NCI-H2196 treated with DMSO at 0.1 percent for 48 hours (cell line): ENCODE measurements at regions not wholly inside any gene's neighbourhood (a gene's known extent, or its start where the extent isn't known, plus 50 kb on each side); places are given as distances from the start of the nearest gene placed in this dataset.

Experiments
- DNase-seq: peaks from one replicate; lab custom pipeline; 2025; ENCODE audit not compliant: unreplicated experiment; lab: John Stamatoyannopoulos, UW

- no peak for DNase-seq
Observed at GRCh38 chr2:16148632-16149348, 208.4 kb downstream of the MYCN start.

GRCh38 chr2:16142383-16143361, 202.3 kb downstream of the MYCN start:
- DNase-seq = no peak

GRCh38 chr2:16141641-16141921, 201.2 kb downstream of the MYCN start:
- no peak for DNase-seq

- no peak for DNase-seq
Observed at GRCh38 chr2:16140771-16141640, 200.7 kb downstream of the MYCN start.

GRCh38 chr2:16139663-16140615, 199.6 kb downstream of the MYCN start:
- no peak for DNase-seq

GRCh38 chr2:16138811-16139662, 198.7 kb downstream of the MYCN start:
- no peak for DNase-seq

- no peak for DNase-seq
Observed at GRCh38 chr2:16137080-16137755, 196.9 kb downstream of the MYCN start.

- DNase-seq = no peak
Observed at GRCh38 chr2:16136461-16137035, 196.2 kb downstream of the MYCN start.

- DNase-seq = no peak
Observed at GRCh38 chr2:16135913-16136310, 195.6 kb downstream of the MYCN start.

GRCh38 chr2:16135196-16135912, 195.0 kb downstream of the MYCN start:
- DNase-seq = no peak

DNA sequence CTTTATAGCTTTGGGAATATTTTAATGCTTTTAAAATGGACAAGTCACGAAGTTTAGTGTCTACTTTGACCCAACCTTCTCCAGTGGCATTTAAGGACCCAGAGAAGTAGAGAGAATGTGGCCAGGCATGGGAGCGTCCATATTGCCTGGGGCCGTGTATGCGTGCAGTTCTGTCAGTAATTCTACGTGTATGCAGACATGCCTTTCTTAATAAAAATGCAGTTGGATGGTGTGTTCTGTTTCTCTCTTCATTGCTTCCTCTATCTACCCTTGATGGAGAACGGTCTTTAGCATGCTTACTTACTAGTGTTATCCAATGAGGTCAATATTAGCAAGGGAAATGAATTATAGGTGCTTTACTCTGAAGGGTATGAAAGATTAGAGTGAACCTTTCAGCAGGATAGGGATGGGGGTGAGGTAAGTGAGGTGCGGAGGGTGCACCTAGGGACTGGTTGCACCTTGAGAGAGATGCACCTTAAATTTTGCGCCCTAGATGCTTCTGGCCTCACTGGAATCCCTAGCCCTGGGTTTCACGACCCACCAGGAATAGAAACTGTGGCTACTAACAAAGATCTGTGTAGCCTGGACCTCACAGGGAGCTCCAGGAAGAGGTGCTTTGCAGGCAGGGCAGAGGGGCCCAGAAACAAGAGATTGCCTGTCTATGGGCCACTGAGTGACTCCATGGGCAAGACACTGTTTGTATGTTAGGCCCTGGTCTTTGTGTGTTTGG, 194.3 kb downstream of the MYCN start:
- DNase-seq = no peak

DNA sequence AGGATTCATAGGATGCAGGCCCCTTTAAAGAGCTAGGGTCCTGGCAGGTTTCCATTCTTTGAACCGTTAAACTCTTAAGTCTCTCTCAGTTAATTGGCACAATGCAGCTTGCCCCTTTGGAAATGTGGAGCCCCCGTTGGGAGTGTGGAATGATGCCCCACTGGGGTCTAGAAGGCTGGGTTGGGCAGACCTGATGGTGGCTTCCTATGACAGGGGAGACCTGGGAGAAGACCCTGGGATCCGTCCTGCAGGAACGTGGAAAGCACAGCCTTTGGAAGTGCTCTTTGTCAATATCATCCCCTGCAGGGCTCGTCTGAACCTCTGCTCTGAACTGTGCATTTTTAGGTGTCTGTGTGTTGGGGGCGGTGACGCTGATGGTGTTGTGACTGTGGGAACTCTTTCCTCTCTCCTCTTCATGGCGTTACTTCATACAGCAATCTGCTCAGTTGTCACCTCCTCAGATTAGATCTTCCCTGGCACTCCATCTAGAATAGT, 190.6 kb downstream of the MYCN start:
- DNase-seq = no peak

- DNase-seq = no peak
Observed at GRCh38 chr2:16130541-16130880, 190.2 kb downstream of the MYCN start.

GRCh38 chr2:16129716-16130540, 189.6 kb downstream of the MYCN start:
- DNase-seq = no peak

DNA sequence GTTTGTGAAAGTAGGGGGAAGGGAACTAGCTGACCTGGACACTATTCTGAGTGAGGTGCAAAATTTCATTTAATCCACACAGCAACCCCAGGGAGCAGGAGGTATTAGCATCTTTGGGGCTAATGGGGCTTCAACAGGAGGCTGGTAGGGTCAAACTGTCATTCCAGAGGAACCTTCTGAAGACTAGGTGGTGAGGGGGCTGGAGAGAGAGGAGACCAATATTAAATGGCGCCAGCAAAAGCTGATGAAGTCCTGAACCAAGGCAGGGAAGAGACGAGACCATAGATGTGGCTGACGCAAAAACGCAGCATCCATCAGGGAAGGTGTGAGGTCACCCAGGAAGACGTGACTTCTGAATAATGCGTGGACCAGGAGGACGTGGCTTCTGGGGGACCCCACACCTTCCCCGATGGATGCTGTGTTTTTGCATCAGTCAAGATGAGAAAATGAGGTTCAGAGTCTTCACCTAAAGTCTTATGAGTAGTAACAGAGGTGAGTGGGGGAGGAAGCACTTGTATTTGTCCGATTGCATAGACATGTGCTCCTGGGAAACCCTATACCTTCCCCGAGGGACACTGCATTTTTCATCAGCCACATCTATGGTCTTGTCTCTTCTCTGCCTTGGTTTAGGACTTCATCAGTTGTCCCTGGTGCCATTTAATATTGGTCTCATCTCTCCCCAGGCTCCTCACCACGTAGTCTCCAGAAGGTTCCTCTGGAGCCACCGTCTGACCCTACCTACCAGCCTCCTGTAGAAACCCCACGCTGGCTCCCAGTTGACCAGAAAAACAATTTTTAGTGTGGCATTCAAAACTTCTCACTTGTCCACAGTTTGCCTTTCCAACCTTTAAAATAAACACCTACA, 188.6 kb downstream of the MYCN start:
- no peak for DNase-seq
